IMR-90 (cell line): ENCODE measurements at regions not wholly inside any gene's neighbourhood (a gene's known extent, or its start where the extent isn't known, plus 50 kb on each side); places are given as distances from the start of the nearest gene placed in this dataset.

Experiments used
- ATAC-seq: fragments of 200-7000 bp; cut with Tn5 transposase; 2 replicates; pipeline ENCODE4 v1.9.1; 2020; ENCODE audit warnings: low read depth, mild to moderate bottlenecking, moderate library complexity
- BruUV-seq: library from RNA; stranded (reverse); fragments of 400-500 nt; replicated peaks from 2 replicates; lab custom pipeline; 2021; lab: Mats Ljungman, UMichigan
- CTCF ChIA-PET: fragments of 300-600 bp; formaldehyde crosslinking; extraction: SDS; loops from one replicate; lab custom pipeline; 2021; ENCODE audit warnings: antibody characterized with exemption; lab: Yijun Ruan, JAX
- POLR2A ChIA-PET: fragments of 300-600 bp; sonication (Branson Sonifier 250); formaldehyde crosslinking; loops from one replicate; lab custom pipeline; 2022; ENCODE audit warnings: antibody characterized with exemption; ENCODE audit not compliant: unreplicated experiment; lab: Charles Lee
- DNase-seq: peaks from one replicate; pipeline ENCODE4 v3.0.0; 2013
- H2AFZ ChIP-seq: replicated peaks from 2 replicates; pipeline ENCODE3; 2013; ENCODE audit warnings: low read length, mild to moderate bottlenecking; ENCODE audit not compliant: poor library complexity
- H2AK5ac ChIP-seq: 2 replicates; pipeline ENCODE4 v1.6.1; 2013; ENCODE audit warnings: low read depth, low read length, inconsistent platforms
- H2AK9ac ChIP-seq: replicated peaks from 2 replicates; pipeline ENCODE3; 2013; ENCODE audit warnings: mild to moderate bottlenecking, low read depth, low read length, moderate library complexity; ENCODE audit not compliant: poor library complexity
- H2BK120ac ChIP-seq: 2 replicates; pipeline ENCODE4 v1.6.1; 2013; ENCODE audit warnings: low read depth, low read length, inconsistent platforms
- H2BK15ac ChIP-seq: 3 replicates; pipeline ENCODE4 v1.6.1; 2013; ENCODE audit warnings: low read depth, low read length, inconsistent platforms
- H2BK20ac ChIP-seq: 2 replicates; pipeline ENCODE4 v1.6.1; 2013; ENCODE audit warnings: low read depth, mild to moderate bottlenecking, inconsistent platforms, low read length, moderate library complexity
- H2BK5ac ChIP-seq: 2 replicates; pipeline ENCODE4 v1.6.1; 2013; ENCODE audit warnings: mild to moderate bottlenecking, low read depth, low read length, inconsistent platforms; ENCODE audit not compliant: poor library complexity, severe bottlenecking
- H3K14ac ChIP-seq: replicated peaks from 2 replicates; pipeline ENCODE4 v1.6.1; 2013; ENCODE audit warnings: low read depth, low read length, inconsistent platforms
- H3K18ac ChIP-seq: 2 replicates; pipeline ENCODE4 v1.6.1; 2013; ENCODE audit warnings: low read depth, low read length, control low read depth
- H3K23ac ChIP-seq: 2 replicates; pipeline ENCODE4 v1.6.1; 2013; ENCODE audit warnings: low read depth, low read length, inconsistent platforms
- H3K27ac ChIP-seq: 2 replicates; pipeline ENCODE4 v1.5.1; 2013; ENCODE audit warnings: mild to moderate bottlenecking, control low read depth, low read length; ENCODE audit not compliant: insufficient read depth
- H3K27me3 ChIP-seq: 2 replicates; pipeline ENCODE4 v1.6.1; 2013; ENCODE audit warnings: low read length; ENCODE audit not compliant: control insufficient read depth, insufficient read depth
- H3K36me3 ChIP-seq: 2 replicates; pipeline ENCODE4 v1.6.1; 2013; ENCODE audit warnings: low read length, mixed read lengths; ENCODE audit not compliant: control insufficient read depth, insufficient read depth
- H3K4ac ChIP-seq: 2 replicates; pipeline ENCODE4 v1.6.1; 2013; ENCODE audit warnings: low read depth, low read length, inconsistent platforms
- H3K4me1 ChIP-seq: 2 replicates; pipeline ENCODE4 v1.6.1; 2013; ENCODE audit warnings: low read length, mixed read lengths; ENCODE audit not compliant: control insufficient read depth, insufficient read depth
- H3K4me2 ChIP-seq: 2 replicates; pipeline ENCODE4 v1.6.1; 2013; ENCODE audit warnings: low read depth, mild to moderate bottlenecking, control low read depth, low read length, moderate library complexity
- H3K4me3 ChIP-seq: 2 replicates; pipeline ENCODE4 v1.5.1; 2013; ENCODE audit warnings: low read depth, mild to moderate bottlenecking, control low read depth, low read length, moderate library complexity; ENCODE audit not compliant: insufficient read depth
- H3K56ac ChIP-seq: 2 replicates; pipeline ENCODE4 v1.6.1; 2013; ENCODE audit warnings: low read length, inconsistent platforms; ENCODE audit not compliant: insufficient read depth; ENCODE audit errors: extremely low read depth
- H3K79me1 ChIP-seq, 2 experiments: 2 replicates each; pipeline ENCODE4 v1.6.1; 2013; ENCODE audit warnings: low read length in 2 of 2, inconsistent platforms in 1 of 2, low read depth in 1 of 2
- H3K9ac ChIP-seq: 2 replicates; pipeline ENCODE4 v1.6.1; 2013; ENCODE audit warnings: low read depth, low read length, control low read depth
- H3K9me1 ChIP-seq: 2 replicates; pipeline ENCODE4 v1.6.1; 2013; ENCODE audit warnings: low read length, inconsistent platforms; ENCODE audit not compliant: insufficient read depth
- H3K9me3 ChIP-seq: 2 replicates; pipeline ENCODE4 v1.6.1; 2013; ENCODE audit warnings: low read length; ENCODE audit not compliant: control insufficient read depth, insufficient read depth
- H4K20me1 ChIP-seq: 2 replicates; pipeline ENCODE4 v1.6.1; 2013; ENCODE audit warnings: low read length, inconsistent platforms; ENCODE audit not compliant: insufficient read depth
- H4K5ac ChIP-seq: 2 replicates; pipeline ENCODE4 v1.6.1; 2013; ENCODE audit warnings: mild to moderate bottlenecking, low read depth, low read length, control low read depth
- H4K8ac ChIP-seq, 2 experiments: 2 replicates each; pipeline ENCODE4 v1.6.1; 2013; ENCODE audit warnings: low read depth in 2 of 2, low read length in 2 of 2, control low read depth in 1 of 2, inconsistent platforms in 1 of 2
- H4K91ac ChIP-seq: 2 replicates; pipeline ENCODE4 v1.6.1; 2013; ENCODE audit warnings: low read depth, low read length, inconsistent platforms; ENCODE audit not compliant: insufficient read depth
- CEBPB ChIP-seq: IDR thresholded peaks from 2 replicates; pipeline ENCODE4 v1.6.1; 2012; ENCODE audit warnings: low read depth, low read length, improper control_type of control experiment
- CHD1 ChIP-seq: IDR thresholded peaks from 2 replicates; pipeline ENCODE4 v1.6.1; 2012; ENCODE audit warnings: low read depth, low read length, improper control_type of control experiment
- CTCF ChIP-seq: conservative IDR thresholded peaks from 2 replicates; pipeline ENCODE4 v1.5.1; 2012; ENCODE audit warnings: mild to moderate bottlenecking, low read depth, low read length, improper control_type of control experiment
- ELK1 ChIP-seq: fragments of 150-350 bp; IDR thresholded peaks from 2 replicates; pipeline ENCODE4 v1.6.1; 2016; ENCODE audit warnings: low read depth, mild to moderate bottlenecking, low read length, moderate library complexity, borderline replicate concordance
- FOS ChIP-seq: fragments of 150-350 bp; IDR thresholded peaks from 2 replicates; pipeline ENCODE4 v1.6.1; 2016; ENCODE audit warnings: low read depth, low read length
- MAFK ChIP-seq: IDR thresholded peaks from 2 replicates; pipeline ENCODE4 v1.6.1; 2012; ENCODE audit warnings: low read depth, low read length, improper control_type of control experiment
- MAZ ChIP-seq: IDR thresholded peaks from 2 replicates; pipeline ENCODE4 v1.6.1; 2012; ENCODE audit warnings: low read depth, mild to moderate bottlenecking, low read length, improper control_type of control experiment, moderate library complexity, borderline replicate concordance
- MXI1 ChIP-seq: IDR thresholded peaks from 2 replicates; pipeline ENCODE4 v1.6.1; 2012; ENCODE audit warnings: low read depth, mild to moderate bottlenecking, low read length, moderate library complexity, borderline replicate concordance
- NFE2L2 ChIP-seq: fragments of 150-350 bp; IDR thresholded peaks from 2 replicates; pipeline ENCODE4 v1.6.1; 2016; ENCODE audit warnings: low read depth, mild to moderate bottlenecking, low read length
- POLR2A ChIP-seq: IDR thresholded peaks from 2 replicates; pipeline ENCODE4 v1.6.1; 2012; ENCODE audit warnings: mild to moderate bottlenecking, low read depth, low read length
- RCOR1 ChIP-seq: IDR thresholded peaks from 2 replicates; pipeline ENCODE4 v1.6.1; 2012; ENCODE audit warnings: mild to moderate bottlenecking, low read length, improper control_type of control experiment; ENCODE audit not compliant: insufficient replicate concordance
- RFX5 ChIP-seq: IDR thresholded peaks from 2 replicates; pipeline ENCODE4 v1.8.0; 2012; ENCODE audit warnings: low read depth, mild to moderate bottlenecking, low read length, moderate library complexity
- SMC3 ChIP-seq: fragments of 150-350 bp; IDR thresholded peaks from 2 replicates; pipeline ENCODE4 v1.6.1; 2016; ENCODE audit warnings: low read depth, mild to moderate bottlenecking, antibody characterized with exemption, low read length, moderate library complexity
- USF2 ChIP-seq: fragments of 150-350 bp; IDR thresholded peaks from 2 replicates; pipeline ENCODE4 v1.6.1; 2017; ENCODE audit warnings: mild to moderate bottlenecking, antibody characterized with exemption, low read length, low read depth
- WGBS, 2 experiments: methylation state at CpG; one replicate each; pipeline versions ENCODE4 v1.1.5 to v1.1.7; 2013; ENCODE audit warnings: missing lambda C conversion rate in 2 of 2; ENCODE audit not compliant: insufficient read length in 1 of 2; ENCODE audit errors: extremely low coverage in 2 of 2; 5-methylcytosine and 5-hydroxymethylcytosine counted together
- dilution Hi-C: fragments of 300-500 bp; cut with HindIII; formaldehyde crosslinking; loops from one replicate; pipeline ENCODE4 v1.14.3; 2018; ENCODE audit warnings: low sequenced_read_pairs; ENCODE audit not compliant: unreplicated experiment
- in situ Hi-C: fragments of 300-500 bp; cut with MboI; formaldehyde crosslinking; loops from 3 replicates; pipeline ENCODE4 v1.14.3; 2019; ENCODE audit warnings: low sequenced_read_pairs, inconsistent platforms, mixed read lengths
- intact Hi-C: fragments of 100-400 bp; cut with micrococcal nuclease; formaldehyde crosslinking; loops from 2 replicates; pipeline ENCODE4 v1.10.0; 2022

GRCh38 chr11:69922015-69922595 lies 102.9 kb upstream of the FGF3 start:
- intact Hi-C loops: no loop called here
- no peak overlapping the region for H3K14ac ChIP-seq
- no peaks in the 10 kb centered on the region for H3K79me1 ChIP-seq
- H3K27me3 ChIP-seq: no peaks in the 10 kb centered on the region; the same call in 1 of the 2 replicates
- peaks cover 12% of the 10 kb centered on the region for H3K4me1 ChIP-seq
- CTCF ChIA-PET: no interaction called here
- no peak for DNase-seq
- H3K18ac ChIP-seq: no peak overlapping the region
- in situ Hi-C loops: no loop called here
- dilution Hi-C loops: loop anchor here (25.0 kb wide), 1 partner anchor 240 kb away; no protein-coding TSS in a partner anchor
- no peak overlapping the region; the same call in 1 of the 2 replicates for H4K91ac ChIP-seq
- 88% methylated on average over 3 of the region's 17 CpGs; no CpG with 5 or more reads in 1 of the 2 experiments for WGBS, 2 experiments
- peaks cover 5% of the 10 kb centered on the region; the same call in 1 of the 2 replicates for H3K9me1 ChIP-seq
- no peak overlapping the region for H2AK5ac ChIP-seq
- BruUV-seq: no TSS peak
- no peak overlapping the region for H3K9ac ChIP-seq
- H3K4ac ChIP-seq: 0 out of 2 replicates have a peak overlapping the region, but pooled peaks have one; percentile 29
- ATAC-seq: no peak
- H2AFZ ChIP-seq: peak overlapping the region; percentile 15
- H2BK20ac ChIP-seq: peak overlapping the region; percentile 18; the same call in 1 of the 2 replicates
- POLR2A ChIA-PET: no interaction called here
- H4K20me1 ChIP-seq: no peaks in the 10 kb centered on the region
- no peak overlapping the region for H4K5ac ChIP-seq
- H2BK5ac ChIP-seq: no peak overlapping the region
- H3K27ac ChIP-seq: no peak overlapping the region
- no peak overlapping the region for H2BK120ac ChIP-seq
- no peak overlapping the region for H3K4me3 ChIP-seq
- no peak overlapping the region for H3K23ac ChIP-seq
- no peak overlapping the region for H3K4me2 ChIP-seq
- H3K56ac ChIP-seq: no peak overlapping the region
- H2AK9ac ChIP-seq: no peak overlapping the region
- no peaks in the 10 kb centered on the region for H3K9me3 ChIP-seq
- no peak overlapping the region for H2BK15ac ChIP-seq
- H3K36me3 ChIP-seq: no peaks in the 10 kb centered on the region
- TF ChIP-seq FOS (no peak), RFX5 (no peak), POLR2A (no peak), CTCF (no peak), MAZ (no peak), MAFK (no peak), CHD1 (no peak), MXI1 (no peak), ELK1 (no peak), NFE2L2 (no peak), CEBPB (no peak), SMC3 (no peak), USF2 (no peak), RCOR1 (no peak)
- no peak overlapping the region for H4K8ac ChIP-seq
